Frontal cortex (tissue), 4 donors: ENCODE measurements at regions not wholly inside any gene's neighbourhood (a gene's known extent, or its start where the extent isn't known, plus 50 kb on each side); places are given as distances from the start of the nearest gene placed in this dataset. TPM values are rescaled to one million over a fixed set of nuclear protein-coding genes. Genes with fewer than 3 reads are reported as not detected.
"Not testable (repeated sequence)": the region's sequence is repeated elsewhere in the genome, so short reads cannot be mapped to it uniquely, and the experiment has no call there.

ENCODE experiments used
- DNase-seq, 2 donors: peaks; one replicate each; pipeline ENCODE4 v3.0.0; 2012; ENCODE audit warnings: low spot score in 2 of 2
- FAIRE-seq: peaks from 2 replicates; lab custom pipeline; 2012; peaks lifted over from hg19 to GRCh38; lab: Jason Lieb, UNC
- small RNA-seq: library from RNA; depleted of rRNA; stranded (forward); fragments of <200 nt; gene quantifications from one replicate; pipeline ENCODE3, GENCODE V24; 2014
- donor health status: control.
- donor health status: control.
- donor health status: control.

- DNase-seq, result no peak
Measured at GRCh38 chr3:102348904-102349303, 85.9 kb upstream of the ZPLD1 start.

GRCh38 chr3:102353148-102353547 is 81.7 kb upstream of the ZPLD1 start:
- FAIRE-seq, result no peak

More at GRCh38 chr3:102348904-102349303, 85.9 kb upstream of the ZPLD1 start:
- FAIRE-seq, result no peak

GRCh38 chr3:102353805-102354204 is 81.0 kb upstream of the ZPLD1 start:
- FAIRE-seq (no peak), DNase-seq (no peak)

More at GRCh38 chr3:102353148-102353547, 81.7 kb upstream of the ZPLD1 start:
- DNase-seq, result no peak

- no peak for DNase-seq
- no peak for FAIRE-seq
Measured at GRCh38 chr3:102354818-102355515, 79.8 kb upstream of the ZPLD1 start.

- DNase-seq, result no peak
- FAIRE-seq, result no peak
Measured at GRCh38 chr3:102356506-102356905, 78.3 kb upstream of the ZPLD1 start.

GRCh38 chr3:102357313-102357712 is 77.5 kb upstream of the ZPLD1 start:
- not testable (repeated sequence) for FAIRE-seq, DNase-seq

GRCh38 chr3:102360183-102360860 is 74.5 kb upstream of the ZPLD1 start:
- DNase-seq (no peak), FAIRE-seq (no peak)

- FAIRE-seq (no peak), DNase-seq (no peak)
Measured at GRCh38 chr3:102361101-102361500, 73.7 kb upstream of the ZPLD1 start.

- not testable (repeated sequence) for DNase-seq, FAIRE-seq
Measured at GRCh38 chr3:102366116-102366515, 68.7 kb upstream of the ZPLD1 start.

GRCh38 chr3:102374863-102375634 is 59.8 kb upstream of the ZPLD1 start:
- DNase-seq, result no peak
- no peak for FAIRE-seq

GRCh38 chr3:102378216-102378615 is 56.6 kb upstream of the ZPLD1 start:
- FAIRE-seq (no peak), DNase-seq (no peak)

GRCh38 chr3:102382201-102382600 is 52.6 kb upstream of the ZPLD1 start:
- not testable (repeated sequence) for FAIRE-seq, DNase-seq

Small RNA genes in the stretch of these regions (small RNA-seq; reads per million reads assigned to genes)
- gene AC106712.1, result not detected
- gene RF00019, result not detected
